A549 (cell line): ENCODE measurements at regions not wholly inside any gene's neighbourhood (a gene's known extent, or its start where the extent isn't known, plus 50 kb on each side); places are given as distances from the start of the nearest gene placed in this dataset.

Experiments
- ATAC-seq, 2 experiments: fragments of 200-7000 bp in 1 of 2; fragments of >200 bp in 1 of 2; cut with Nextera tagmentation in 1 of 2; cut with Tn5 transposase in 1 of 2; 3 replicates each; pipeline versions ENCODE4 v1.8.0 to v1.9.1; 2018 to 2020; ENCODE audit warnings: mild to moderate bottlenecking in 1 of 2, moderate library complexity in 1 of 2
- CTCF ChIA-PET: fragments of 300-600 bp; sonication (Branson Sonifier 250); formaldehyde crosslinking; extraction: SDS; loops from one replicate; lab custom pipeline; 2021; ENCODE audit warnings: antibody characterized with exemption, inconsistent platforms; lab: Yijun Ruan, JAX
- POLR2A ChIA-PET: fragments of 350-600 bp; formaldehyde crosslinking; extraction: SDS; loops from one replicate; lab custom pipeline; 2021; ENCODE audit warnings: antibody characterized with exemption, inconsistent platforms; lab: Yijun Ruan, JAX
- DNase-seq, 2 experiments: peaks; one replicate each; pipeline versions ENCODE4 v3.0.0 to v3.0.0-alpha.2; 2011 to 2016; ENCODE audit warnings: low read depth in 1 of 2, low spot score in 1 of 2
- FAIRE-seq: peaks from 2 replicates; lab custom pipeline; 2011; peaks lifted over from hg19 to GRCh38; lab: Jason Lieb, UNC
- H3K27ac ChIP-seq, 2 experiments: fragments of >200 bp; sonication (Bioruptor Twin); formaldehyde crosslinking; 3 replicates each; pipeline ENCODE4 v1.5.1; 2016 to 2017
- H3K4me1 ChIP-seq: fragments of >200 bp; sonication (Bioruptor Twin); formaldehyde crosslinking; 3 replicates; pipeline ENCODE4 v1.6.1; 2016
- H3K4me2 ChIP-seq: fragments of >200 bp; sonication (Bioruptor Twin); formaldehyde crosslinking; 3 replicates; pipeline ENCODE4 v1.6.1; 2016
- H3K4me3 ChIP-seq: fragments of >200 bp; sonication (Bioruptor Twin); formaldehyde crosslinking; 3 replicates; pipeline ENCODE4 v1.5.1; 2016
- H3K9me3 ChIP-seq: fragments of >200 bp; sonication (Bioruptor Twin); formaldehyde crosslinking; 3 replicates; pipeline ENCODE4 v1.6.1; 2016
- CEBPB ChIP-seq, 2 experiments: fragments of >200 bp in 1 of 2; sonication (Bioruptor Twin) in 1 of 2; formaldehyde crosslinking in 1 of 2; IDR thresholded peaks; 2 replicates each; pipeline ENCODE4 v1.6.1; 2012 to 2016
- CHD2 ChIP-seq: fragments of 150-350 bp; IDR thresholded peaks from 2 replicates; pipeline ENCODE4 v1.6.1; 2014; ENCODE audit warnings: low read length; ENCODE audit not compliant: partially characterized antibody
- CHD4 ChIP-seq: fragments of 200-600 bp; sonication (generic); IDR thresholded peaks from 2 replicates; pipeline ENCODE4 v1.6.1; 2016; ENCODE audit warnings: antibody characterized with exemption, mild to moderate bottlenecking, borderline replicate concordance
- E2F6 ChIP-seq: IDR thresholded peaks from 2 replicates; pipeline ENCODE4 v1.6.1; 2012; ENCODE audit warnings: low read depth, borderline replicate concordance
- EHMT2 ChIP-seq: fragments of 200-600 bp; sonication (generic); IDR thresholded peaks from 2 replicates; pipeline ENCODE4 v1.6.1; 2016; ENCODE audit warnings: antibody characterized with exemption, low read depth, mild to moderate bottlenecking, moderate library complexity
- HES2 ChIP-seq: fragments of >200 bp; sonication (Bioruptor Twin); formaldehyde crosslinking; IDR thresholded peaks from 2 replicates; pipeline ENCODE4 v1.6.1; 2016
- HOXA7 ChIP-seq: fragments of 250-450 bp; sonication (Bioruptor Pico); IDR thresholded peaks from 2 replicates; pipeline ENCODE4 v1.5.0; 2020; ENCODE audit warnings: mild to moderate bottlenecking, moderate library complexity
- HOXB5 ChIP-seq: fragments of 250-450 bp; sonication (Bioruptor Pico); IDR thresholded peaks from 2 replicates; pipeline ENCODE4 v1.5.0; 2020; ENCODE audit warnings: mild to moderate bottlenecking, moderate library complexity
- JUN ChIP-seq, 2 experiments: fragments of >200 bp; sonication (Bioruptor Twin); formaldehyde crosslinking; IDR thresholded peaks; 2 replicates in 1 of 2; 3 replicates in 1 of 2; pipeline ENCODE4 v1.6.1; 2016 to 2017
- KDM1A ChIP-seq: fragments of 200-600 bp; sonication (generic); IDR thresholded peaks from 2 replicates; pipeline ENCODE4 v1.6.1; 2016; ENCODE audit warnings: low read depth, mild to moderate bottlenecking
- KDM5A ChIP-seq: fragments of 200-600 bp; sonication (generic); IDR thresholded peaks from 2 replicates; pipeline ENCODE4 v1.6.1; 2016; ENCODE audit warnings: antibody characterized with exemption, mild to moderate bottlenecking
- MAX ChIP-seq: IDR thresholded peaks from 2 replicates; pipeline ENCODE4 v1.6.1; 2012
- MYC ChIP-seq: IDR thresholded peaks from 2 replicates; pipeline ENCODE4 v1.6.1; 2012; ENCODE audit warnings: mild to moderate bottlenecking, inconsistent platforms, low read length, improper control_type of control experiment, borderline replicate concordance
- NPAS2 ChIP-seq: fragments of 250-450 bp; sonication (Bioruptor Pico); IDR thresholded peaks from 2 replicates; pipeline ENCODE4 v1.8.0; 2022; ENCODE audit warnings: mild to moderate bottlenecking, moderate library complexity, borderline replicate concordance
- NR3C1 ChIP-seq: fragments of >200 bp; sonication (Bioruptor Twin); formaldehyde crosslinking; IDR thresholded peaks from 3 replicates; pipeline ENCODE4 v1.6.1; 2017
- PHF8 ChIP-seq: fragments of 200-600 bp; sonication (generic); IDR thresholded peaks from 2 replicates; pipeline ENCODE4 v1.6.1; 2016; ENCODE audit warnings: low read depth, mild to moderate bottlenecking, antibody characterized with exemption, moderate library complexity, borderline replicate concordance
- POLR2A ChIP-seq: IDR thresholded peaks from 2 replicates; pipeline ENCODE4 v1.6.1; 2012; ENCODE audit warnings: mild to moderate bottlenecking, low read length
- RAD21 ChIP-seq, 2 experiments: fragments of >200 bp in 1 of 2; sonication (Bioruptor Twin) in 1 of 2; formaldehyde crosslinking in 1 of 2; IDR thresholded peaks in 1 of 2; conservative IDR thresholded peaks in 1 of 2; 2 replicates in 1 of 2; 3 replicates in 1 of 2; pipeline ENCODE4 v1.6.1; 2012 to 2018; ENCODE audit warnings: inconsistent platforms in 1 of 2
- RARB ChIP-seq: fragments of 250-450 bp; sonication (Bioruptor Pico); IDR thresholded peaks from 2 replicates; pipeline ENCODE4 v1.8.0; 2021; ENCODE audit warnings: mild to moderate bottlenecking, moderate library complexity
- RCOR1 ChIP-seq: fragments of 150-350 bp; IDR thresholded peaks from 2 replicates; pipeline ENCODE4 v1.6.1; 2014; ENCODE audit warnings: antibody characterized with exemption, low read length, low read depth
- RFX5 ChIP-seq: fragments of 450-650 bp; IDR thresholded peaks from 2 replicates; pipeline ENCODE4 v1.7.1; 2014; ENCODE audit warnings: antibody characterized with exemption, mild to moderate bottlenecking, moderate library complexity
- SMC3 ChIP-seq: fragments of >200 bp; sonication (Bioruptor Twin); formaldehyde crosslinking; IDR thresholded peaks from 3 replicates; pipeline ENCODE4 v1.6.1; 2018; ENCODE audit warnings: inconsistent platforms
- SREBF2 ChIP-seq: fragments of 450-650 bp; IDR thresholded peaks from 2 replicates; pipeline ENCODE4 v1.6.1; 2014; ENCODE audit warnings: mild to moderate bottlenecking, moderate library complexity
- USF2 ChIP-seq: fragments of 450-650 bp; IDR thresholded peaks from 2 replicates; pipeline ENCODE4 v1.6.1; 2014; ENCODE audit warnings: antibody characterized with exemption
- ZC3H11A ChIP-seq: fragments of 450-650 bp; IDR thresholded peaks from 2 replicates; pipeline ENCODE4 v1.6.1; 2014; ENCODE audit warnings: antibody characterized with exemption, mild to moderate bottlenecking
- ZSCAN20 ChIP-seq: fragments of 250-450 bp; sonication (Bioruptor Pico); IDR thresholded peaks from 2 replicates; pipeline ENCODE4 v1.8.0; 2022; ENCODE audit warnings: mild to moderate bottlenecking, moderate library complexity
- WGBS: methylation state at CpG from one replicate; pipeline ENCODE4 v1.1.6; 2017; ENCODE audit errors: missing lambda C conversion rate; 5-methylcytosine and 5-hydroxymethylcytosine counted together
- TF ChIP-seq, protein P1 (sequence below): fragments of >200 bp; sonication (Bioruptor Twin); formaldehyde crosslinking; IDR thresholded peaks from 3 replicates; pipeline ENCODE4 v1.5.1; 2016
- TF ChIP-seq, protein P2 (sequence below): IDR thresholded peaks from 2 replicates; pipeline ENCODE4 v1.6.1; 2012

DNA sequence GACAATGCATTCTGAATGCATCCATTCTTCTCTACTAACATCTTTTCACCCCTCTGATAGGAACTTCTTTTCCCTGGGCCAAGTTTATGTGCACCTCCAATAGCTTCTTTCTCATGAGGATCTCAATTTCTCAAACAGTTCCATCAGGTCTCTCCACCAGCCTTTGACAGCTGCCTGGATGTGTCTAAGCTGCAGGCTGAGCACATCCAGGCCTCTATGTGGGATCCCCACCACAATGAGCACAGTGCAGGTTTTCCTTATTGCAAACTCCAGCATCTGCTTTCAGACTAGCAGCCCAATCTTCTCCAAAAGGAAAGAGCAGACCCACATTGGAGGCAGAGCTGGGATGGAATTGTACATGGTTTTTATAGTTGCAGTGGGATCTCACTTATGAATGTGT is 145.3 kb upstream of the TBX20 start:
- Histone ChIP-seq H3K4me1 (no peaks in the 10 kb centered on the region), H3K4me3 (no peak overlapping the region), H3K4me2 (no peak overlapping the region)
- ChIA-PET POLR2A (no interaction called here), CTCF (no interaction called here)
- TF ChIP-seq KDM1A = no peak
- TF ChIP-seq CHD2 = no peak
- no peak for TF ChIP-seq SREBF2
- no peak for TF ChIP-seq CHD4
- no peak for TF ChIP-seq NR3C1
- TF ChIP-seq, protein P1, sequence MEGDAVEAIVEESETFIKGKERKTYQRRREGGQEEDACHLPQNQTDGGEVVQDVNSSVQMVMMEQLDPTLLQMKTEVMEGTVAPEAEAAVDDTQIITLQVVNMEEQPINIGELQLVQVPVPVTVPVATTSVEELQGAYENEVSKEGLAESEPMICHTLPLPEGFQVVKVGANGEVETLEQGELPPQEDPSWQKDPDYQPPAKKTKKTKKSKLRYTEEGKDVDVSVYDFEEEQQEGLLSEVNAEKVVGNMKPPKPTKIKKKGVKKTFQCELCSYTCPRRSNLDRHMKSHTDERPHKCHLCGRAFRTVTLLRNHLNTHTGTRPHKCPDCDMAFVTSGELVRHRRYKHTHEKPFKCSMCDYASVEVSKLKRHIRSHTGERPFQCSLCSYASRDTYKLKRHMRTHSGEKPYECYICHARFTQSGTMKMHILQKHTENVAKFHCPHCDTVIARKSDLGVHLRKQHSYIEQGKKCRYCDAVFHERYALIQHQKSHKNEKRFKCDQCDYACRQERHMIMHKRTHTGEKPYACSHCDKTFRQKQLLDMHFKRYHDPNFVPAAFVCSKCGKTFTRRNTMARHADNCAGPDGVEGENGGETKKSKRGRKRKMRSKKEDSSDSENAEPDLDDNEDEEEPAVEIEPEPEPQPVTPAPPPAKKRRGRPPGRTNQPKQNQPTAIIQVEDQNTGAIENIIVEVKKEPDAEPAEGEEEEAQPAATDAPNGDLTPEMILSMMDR = no peak
- TF ChIP-seq ZC3H11A = no peak
- no peak for TF ChIP-seq RARB (CRISPR knock-in tag)
- TF ChIP-seq KDM5A = no peak
- no peak for TF ChIP-seq RAD21 (conservative IDR thresholded peaks at IDR 0.05 in 1 of 2, IDR thresholded peaks at IDR 0.05 in 1 of 2)
- TF ChIP-seq HOXA7 (CRISPR knock-in tag) = no peak
- TF ChIP-seq ZSCAN20 (CRISPR knock-in tag) = no peak
- no peak for TF ChIP-seq NPAS2 (CRISPR knock-in tag)
- TF ChIP-seq RCOR1 = no peak
- no peak for TF ChIP-seq USF2
- TF ChIP-seq RFX5 = no peak
- TF ChIP-seq MYC = no peak
- TF ChIP-seq POLR2A = no peak
- no peak for TF ChIP-seq SMC3
- TF ChIP-seq, all 56 proteins: peak for 0
- ATAC-seq = no peak
- FAIRE-seq = no peak
- Histone ChIP-seq H3K27ac (no peak overlapping the region), H3K9me3 (no peaks in the 10 kb centered on the region)
- no peak for DNase-seq

DNA sequence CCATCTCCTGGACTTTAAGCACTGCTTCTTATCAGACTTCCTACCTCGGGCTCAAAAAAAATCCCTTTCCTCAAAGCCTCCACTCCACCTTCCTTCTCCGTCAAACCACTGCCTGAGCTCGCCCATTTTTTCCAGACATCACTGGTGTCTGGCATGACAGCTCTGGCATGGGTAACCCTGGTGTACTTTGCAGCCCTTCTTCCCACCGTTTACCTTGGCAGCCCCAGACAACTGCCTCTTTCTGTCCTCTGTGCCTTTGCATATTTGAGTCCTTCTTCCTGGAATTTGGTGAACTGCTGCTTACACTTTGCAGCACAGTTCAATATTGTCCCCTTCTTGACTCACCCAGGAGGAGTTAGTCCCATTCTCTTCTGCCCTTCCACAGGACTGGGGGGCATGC is 144.6 kb upstream of the TBX20 start:
- H3K4me1 ChIP-seq = no peaks in the 10 kb centered on the region
- DNase-seq (no peak), FAIRE-seq (no peak), ATAC-seq (no peak)
- no peaks in the 10 kb centered on the region for H3K9me3 ChIP-seq
- H3K4me3 ChIP-seq = no peak overlapping the region
- ChIA-PET POLR2A (no interaction called here), CTCF (interaction anchor here (0.9 kb wide), 1 partner anchor 8 kb away, joined by 3 read pairs; no protein-coding TSS in a partner anchor)
- TF ChIP-seq USF2 = no peak
- no peak for TF ChIP-seq CHD4
- H3K4me2 ChIP-seq = no peak overlapping the region
- 8% methylated on average over 4 of the region's 4 CpGs for WGBS
- no peak overlapping the region for H3K27ac ChIP-seq

DNA sequence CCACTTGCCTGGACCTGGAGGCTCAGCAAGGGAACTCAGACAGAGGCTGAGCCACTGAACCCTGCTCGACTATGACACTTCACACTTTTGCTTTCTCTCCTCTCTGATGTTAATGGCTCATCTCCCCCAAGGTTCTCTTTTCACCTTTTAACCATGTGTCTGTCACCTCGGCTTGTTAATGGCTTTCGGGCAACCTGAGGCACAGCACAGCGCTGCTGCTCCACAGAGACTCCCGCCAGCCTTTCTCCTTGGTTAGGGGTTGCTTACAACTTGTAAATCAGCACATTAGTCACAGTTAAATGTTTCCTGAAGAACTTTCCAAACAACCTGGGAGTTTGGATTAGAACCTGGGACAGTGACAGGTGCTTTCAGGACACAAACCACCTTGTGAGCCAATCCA is 136.2 kb upstream of the TBX20 start:
- no peak overlapping the region for H3K27ac ChIP-seq
- POLR2A ChIA-PET = no interaction called here
- WGBS = 37% methylated on average over 5 of the region's 5 CpGs
- TF ChIP-seq KDM1A (no peak), PHF8 (no peak), CEBPB (IDR thresholded peaks at IDR 0.05) (no peak), E2F6 (no peak), MAX (no peak), HES2 (no peak), HOXA7 (CRISPR knock-in tag) (no peak), JUN (IDR thresholded peaks at IDR 0.05) (no peak), HOXB5 (CRISPR knock-in tag) (no peak), EHMT2 (no peak), RCOR1 (no peak), RARB (CRISPR knock-in tag) (no peak)
- TF ChIP-seq, protein P2, sequence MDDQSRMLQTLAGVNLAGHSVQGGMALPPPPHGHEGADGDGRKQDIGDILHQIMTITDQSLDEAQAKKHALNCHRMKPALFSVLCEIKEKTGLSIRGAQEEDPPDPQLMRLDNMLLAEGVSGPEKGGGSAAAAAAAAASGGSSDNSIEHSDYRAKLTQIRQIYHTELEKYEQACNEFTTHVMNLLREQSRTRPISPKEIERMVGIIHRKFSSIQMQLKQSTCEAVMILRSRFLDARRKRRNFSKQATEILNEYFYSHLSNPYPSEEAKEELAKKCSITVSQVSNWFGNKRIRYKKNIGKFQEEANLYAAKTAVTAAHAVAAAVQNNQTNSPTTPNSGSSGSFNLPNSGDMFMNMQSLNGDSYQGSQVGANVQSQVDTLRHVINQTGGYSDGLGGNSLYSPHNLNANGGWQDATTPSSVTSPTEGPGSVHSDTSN = no peak
- TF ChIP-seq, protein P1 = no peak

More for the DNA sequence above, 136.2 kb upstream of the TBX20 start:
- H3K4me3 ChIP-seq = no peak overlapping the region
- DNase-seq (no peak), FAIRE-seq (no peak), ATAC-seq (no peak)
- CTCF ChIA-PET = no interaction called here
- no peaks in the 10 kb centered on the region for H3K4me1 ChIP-seq
- no peak overlapping the region for H3K4me2 ChIP-seq
- no peaks in the 10 kb centered on the region for H3K9me3 ChIP-seq
